ENCODE measurements at regions not wholly inside any gene's neighbourhood (a gene's known extent, or its start where the extent isn't known, plus 50 kb on each side); places are given as distances from the start of the nearest gene placed in this dataset.

- Mint-ChIP-seq H3K27ac (no peak overlapping the region), H3K4me3 (no peak overlapping the region), H3K36me3 (no peaks in the 10 kb centered on the region), H3K27me3 (no peaks in the 10 kb centered on the region), H3K4me1 (no peaks in the 10 kb centered on the region), H3K9me3 (peaks cover 0 to 3% of the 10 kb centered on the region in 2 donors)
- DNase-seq: no peak
- no peak for ATAC-seq (replicated peaks)
These were observed 751.6 kb upstream of the ROBO1 start for GRCh38 chr3:80519436-80519835.

- Mint-ChIP-seq H3K36me3 (no peaks in the 10 kb centered on the region), H3K27ac (no peak overlapping the region), H3K4me3 (no peak overlapping the region), H3K9me3 (peaks cover 4 to 5% of the 10 kb centered on the region in 2 donors), H3K27me3 (no peaks in the 10 kb centered on the region), H3K4me1 (no peaks in the 10 kb centered on the region)
- no peak for ATAC-seq (replicated peaks)
- DNase-seq: no peak
These were observed 728.7 kb upstream of the ROBO1 start for GRCh38 chr3:80496452-80496851.

GRCh38 chr3:80492162-80492561 is 724.4 kb upstream of the ROBO1 start:
- Mint-ChIP-seq H3K4me3 (no peak overlapping the region), H3K9me3 (peaks cover 0 to 2% of the 10 kb centered on the region in 2 donors), H3K27me3 (no peaks in the 10 kb centered on the region), H3K4me1 (no peaks in the 10 kb centered on the region), H3K27ac (no peak overlapping the region), H3K36me3 (no peaks in the 10 kb centered on the region)
- ATAC-seq (replicated peaks) (no peak), DNase-seq (no peak)

- no peak overlapping the region for H3K4me3 Mint-ChIP-seq
- no peaks in the 10 kb centered on the region for H3K27me3 Mint-ChIP-seq
- H3K4me1 Mint-ChIP-seq: no peaks in the 10 kb centered on the region
- H3K27ac Mint-ChIP-seq: no peak overlapping the region
- no peaks in the 10 kb centered on the region for H3K36me3 Mint-ChIP-seq
- peaks cover 0 to 5% of the 10 kb centered on the region in 2 donors for H3K9me3 Mint-ChIP-seq
- ATAC-seq (replicated peaks) (no peak), DNase-seq (no peak)
These were observed 705.2 kb upstream of the ROBO1 start for GRCh38 chr3:80472961-80473360.

- H3K4me1 Mint-ChIP-seq: no peaks in the 10 kb centered on the region
- H3K27me3 Mint-ChIP-seq: no peaks in the 10 kb centered on the region
- no peak for DNase-seq
- no peak for ATAC-seq (replicated peaks)
- peaks cover 0 to 5% of the 10 kb centered on the region in 2 donors for H3K9me3 Mint-ChIP-seq
- H3K4me3 Mint-ChIP-seq: no peak overlapping the region
- H3K27ac Mint-ChIP-seq: no peak overlapping the region
- no peaks in the 10 kb centered on the region for H3K36me3 Mint-ChIP-seq
These were observed 704.7 kb upstream of the ROBO1 start for GRCh38 chr3:80472459-80472858.

GRCh38 chr3:80470433-80470832 is 702.6 kb upstream of the ROBO1 start:
- Mint-ChIP-seq H3K36me3 (no peaks in the 10 kb centered on the region), H3K4me1 (no peaks in the 10 kb centered on the region), H3K9me3 (peaks cover 2 to 5% of the 10 kb centered on the region in 2 donors), H3K27ac (no peak overlapping the region), H3K27me3 (no peaks in the 10 kb centered on the region), H3K4me3 (no peak overlapping the region)
- DNase-seq (no peak), ATAC-seq (replicated peaks) (no peak)

- ATAC-seq (replicated peaks): no peak
- Mint-ChIP-seq H3K4me3 (no peak overlapping the region), H3K9me3 (peaks cover 5 to 8% of the 10 kb centered on the region in 2 donors), H3K27me3 (no peaks in the 10 kb centered on the region), H3K27ac (no peak overlapping the region), H3K4me1 (no peaks in the 10 kb centered on the region), H3K36me3 (no peaks in the 10 kb centered on the region)
- DNase-seq: no peak
These were observed 697.9 kb upstream of the ROBO1 start for GRCh38 chr3:80465746-80466145.

GRCh38 chr3:80451393-80451792 is 683.6 kb upstream of the ROBO1 start:
- Mint-ChIP-seq H3K27ac (no peak overlapping the region), H3K4me1 (no peaks in the 10 kb centered on the region), H3K27me3 (no peaks in the 10 kb centered on the region), H3K4me3 (no peak overlapping the region), H3K36me3 (no peaks in the 10 kb centered on the region), H3K9me3 (peaks cover 0 to 1% of the 10 kb centered on the region in 2 donors)
- ATAC-seq (replicated peaks): no peak
- DNase-seq: no peak

GRCh38 chr3:80445641-80446040 is 677.8 kb upstream of the ROBO1 start:
- no peak for DNase-seq
- no peak overlapping the region for H3K4me3 Mint-ChIP-seq
- no peaks in the 10 kb centered on the region for H3K4me1 Mint-ChIP-seq
- H3K27ac Mint-ChIP-seq: no peak overlapping the region
- peaks cover 0 to 1% of the 10 kb centered on the region in 2 donors for H3K9me3 Mint-ChIP-seq
- H3K27me3 Mint-ChIP-seq: no peaks in the 10 kb centered on the region
- no peak for ATAC-seq (replicated peaks)
- H3K36me3 Mint-ChIP-seq: no peaks in the 10 kb centered on the region

- ATAC-seq (replicated peaks) (no peak), DNase-seq (no peak)
- Mint-ChIP-seq H3K4me1 (no peaks in the 10 kb centered on the region), H3K27me3 (no peaks in the 10 kb centered on the region), H3K9me3 (peaks cover 0 to 1% of the 10 kb centered on the region in 2 donors), H3K36me3 (no peaks in the 10 kb centered on the region), H3K4me3 (no peak overlapping the region), H3K27ac (no peak overlapping the region)
These were observed 677.3 kb upstream of the ROBO1 start for GRCh38 chr3:80445053-80445452.

- Mint-ChIP-seq H3K27me3 (no peaks in the 10 kb centered on the region), H3K4me3 (no peak overlapping the region), H3K9me3 (no peaks in the 10 kb centered on the region), H3K4me1 (no peaks in the 10 kb centered on the region), H3K36me3 (no peaks in the 10 kb centered on the region), H3K27ac (no peak overlapping the region)
- no peak for DNase-seq
- ATAC-seq (replicated peaks): no peak
These were observed 671.7 kb upstream of the ROBO1 start for GRCh38 chr3:80439490-80439889.

- no peaks in the 10 kb centered on the region for H3K36me3 Mint-ChIP-seq
- DNase-seq (no peak), ATAC-seq (replicated peaks) (no peak)
- no peaks in the 10 kb centered on the region for H3K27me3 Mint-ChIP-seq
- H3K27ac Mint-ChIP-seq: no peak overlapping the region
- H3K9me3 Mint-ChIP-seq: peaks cover 3% of the 10 kb centered on the region in 2 donors
- no peaks in the 10 kb centered on the region for H3K4me1 Mint-ChIP-seq
- no peak overlapping the region for H3K4me3 Mint-ChIP-seq
These were observed 666.6 kb upstream of the ROBO1 start for GRCh38 chr3:80434366-80434765.

- Mint-ChIP-seq H3K36me3 (no peaks in the 10 kb centered on the region), H3K27me3 (no peaks in the 10 kb centered on the region), H3K9me3 (peaks cover 9 to 15% of the 10 kb centered on the region in 2 donors), H3K4me3 (no peak overlapping the region), H3K27ac (no peak overlapping the region), H3K4me1 (no peaks in the 10 kb centered on the region)
- DNase-seq (no peak), ATAC-seq (replicated peaks) (no peak)
These were observed 657.2 kb upstream of the ROBO1 start for GRCh38 chr3:80424951-80425350.

- Mint-ChIP-seq H3K9me3 (peaks cover 0 to 6% of the 10 kb centered on the region in 2 donors), H3K4me1 (no peaks in the 10 kb centered on the region), H3K27me3 (no peaks in the 10 kb centered on the region), H3K4me3 (no peak overlapping the region), H3K27ac (no peak overlapping the region), H3K36me3 (no peaks in the 10 kb centered on the region)
- ATAC-seq (replicated peaks) (no peak), DNase-seq (no peak)
These were observed 640.4 kb upstream of the ROBO1 start for GRCh38 chr3:80408030-80408721.

- no peaks in the 10 kb centered on the region for H3K4me1 Mint-ChIP-seq
- peaks cover 2 to 4% of the 10 kb centered on the region in 2 donors for H3K9me3 Mint-ChIP-seq
- H3K27ac Mint-ChIP-seq: no peak overlapping the region
- no peaks in the 10 kb centered on the region for H3K36me3 Mint-ChIP-seq
- ATAC-seq (replicated peaks) (no peak), DNase-seq (no peak)
- H3K27me3 Mint-ChIP-seq: no peaks in the 10 kb centered on the region
- H3K4me3 Mint-ChIP-seq: no peak overlapping the region
These were observed 637.8 kb upstream of the ROBO1 start for GRCh38 chr3:80405618-80406017.

GRCh38 chr3:80395023-80395422 is 627.2 kb upstream of the ROBO1 start:
- Mint-ChIP-seq H3K4me1 (no peaks in the 10 kb centered on the region), H3K27me3 (no peaks in the 10 kb centered on the region), H3K4me3 (no peak overlapping the region), H3K9me3 (peaks cover 0 to 7% of the 10 kb centered on the region in 2 donors), H3K36me3 (no peaks in the 10 kb centered on the region), H3K27ac (no peak overlapping the region)
- DNase-seq: no peak
- ATAC-seq (replicated peaks): no peak

All from stimulated activated naive B cell treated with anti-CD40 and anti-IgM and Interleukin-4, amounts not matched to agents 10 μg/mL and 1 μg/mL and 100 μg/mL, for 72 hours (primary cell).